HepG2 (cell line): ENCODE measurements at regions not wholly inside any gene's neighbourhood (a gene's known extent, or its start where the extent isn't known, plus 50 kb on each side); places are given as distances from the start of the nearest gene placed in this dataset.

ENCODE experiments used
- ATAC-seq: fragments of 200-7000 bp; cut with Tn5 transposase; 3 replicates; pipeline ENCODE4 v1.9.1; 2020; ENCODE audit warnings: mild to moderate bottlenecking, moderate library complexity
- BruUV-seq: library from RNA; stranded (reverse); fragments of 400-500 nt; replicated peaks from 2 replicates; lab custom pipeline; 2021; lab: Mats Ljungman, UMichigan
- CTCF ChIA-PET: fragments of 300-600 bp; formaldehyde crosslinking; extraction: SDS; loops from one replicate; lab custom pipeline; 2021; ENCODE audit warnings: low total read pairs, inconsistent platforms, low intra/inter-chr PET ratio; lab: Yijun Ruan, JAX
- POLR2A ChIA-PET: fragments of 350-600 bp; sonication (Branson Sonifier 250); formaldehyde crosslinking; loops from one replicate; lab custom pipeline; 2020; ENCODE audit warnings: antibody characterized with exemption, inconsistent platforms; lab: Yijun Ruan, JAX
- DNase-seq: peaks from one replicate; pipeline ENCODE4 v3.0.0-alpha.2; 2015; ENCODE audit warnings: low spot score
- FAIRE-seq: peaks from 3 replicates; lab custom pipeline; 2011; peaks lifted over from hg19 to GRCh38; lab: Jason Lieb, UNC
- H2AFZ ChIP-seq: one replicate; pipeline ENCODE4 v1.6.1; 2011; ENCODE audit warnings: low read length, inconsistent platforms
- H3K27ac ChIP-seq: fragments of 300-600 bp; 3 replicates; pipeline ENCODE4 v1.8.0; 2011; ENCODE audit warnings: mixed run types, mild to moderate bottlenecking, mixed read lengths, low read length, inconsistent platforms; ENCODE audit not compliant: insufficient read depth; ENCODE audit errors: extremely low read length
- H3K27me3 ChIP-seq, 2 experiments: fragments of 200-600 bp in 1 of 2; 2 replicates in 1 of 2; 3 replicates in 1 of 2; pipeline versions ENCODE4 v1.6.0 to v1.8.0; 2011; ENCODE audit warnings: low read length in 2 of 2, mild to moderate bottlenecking in 2 of 2, moderate library complexity in 2 of 2, inconsistent platforms in 1 of 2; ENCODE audit not compliant: insufficient read depth in 2 of 2, control insufficient read depth in 1 of 2
- H3K36me3 ChIP-seq, 2 experiments: fragments of 200-600 bp in 1 of 2; replicated peaks in 1 of 2; 2 replicates in 1 of 2; 3 replicates in 1 of 2; pipeline versions ENCODE4 v1.5.1 to v1.8.0; 2011; ENCODE audit warnings: low read length in 2 of 2, inconsistent platforms in 1 of 2; ENCODE audit not compliant: insufficient read depth in 2 of 2, control insufficient read depth in 1 of 2
- H3K4me1 ChIP-seq: 2 replicates; pipeline ENCODE4 v1.5.1; 2012; ENCODE audit warnings: low read length, inconsistent platforms; ENCODE audit not compliant: insufficient read depth
- H3K4me2 ChIP-seq: 2 replicates; pipeline ENCODE4 v1.6.0; 2011; ENCODE audit warnings: low read depth, low read length, inconsistent platforms
- H3K4me3 ChIP-seq, 3 experiments: fragments of 200-600 bp in 1 of 3; sonication (generic), shearing (Covaris generic) in 1 of 3; replicated peaks in 1 of 3; 2 replicates each; pipeline ENCODE4 v1.5.1; 2011 to 2016; ENCODE audit warnings: low read length in 3 of 3, inconsistent platforms in 2 of 3, low read depth in 2 of 3, mild to moderate bottlenecking in 2 of 3, control low read depth in 1 of 3, mixed read lengths in 1 of 3; ENCODE audit not compliant: insufficient read depth in 1 of 3
- H3K79me2 ChIP-seq: one replicate; pipeline ENCODE4 v1.6.1; 2011; ENCODE audit warnings: low read length, inconsistent platforms; ENCODE audit not compliant: insufficient read depth
- H3K9ac ChIP-seq: 2 replicates; pipeline ENCODE4 v1.6.0; 2011; ENCODE audit warnings: mild to moderate bottlenecking, low read depth, low read length, inconsistent platforms; ENCODE audit not compliant: insufficient read depth
- H3K9me3 ChIP-seq: 2 replicates; pipeline ENCODE4 v1.5.1; 2012; ENCODE audit warnings: mild to moderate bottlenecking, low read length
- H4K20me1 ChIP-seq: 2 replicates; pipeline ENCODE4 v1.6.0; 2011; ENCODE audit warnings: inconsistent platforms, mild to moderate bottlenecking, low read length, moderate library complexity; ENCODE audit not compliant: insufficient read depth
- GABPB1 ChIP-seq: IDR thresholded peaks from 2 replicates; pipeline ENCODE4 v1.6.1; 2016; ENCODE audit warnings: mild to moderate bottlenecking, missing genetic modification reagents, moderate library complexity, missing compliant biosample characterization
- HOXA7 ChIP-seq: sonication (generic); formaldehyde crosslinking; IDR thresholded peaks from 2 replicates; pipeline ENCODE4 v1.8.1; 2022; ENCODE audit warnings: mild to moderate bottlenecking, missing genetic modification reagents, moderate library complexity
- WGBS: methylation state at CpG from one replicate; pipeline ENCODE4 v1.1.6; 2017; ENCODE audit warnings: low lambda C conversion rate; 5-methylcytosine and 5-hydroxymethylcytosine counted together
- in situ Hi-C: cut with HindIII; loops from 2 replicates; pipeline ENCODE4 v1.10.0; 2017; ENCODE audit warnings: low pct_unique_long_range_greater_than_20kb; ENCODE audit not compliant: extremely low pct_ligation_motif_present
- intact Hi-C: fragments of 100-400 bp; cut with micrococcal nuclease; formaldehyde crosslinking; loops from one replicate; pipeline ENCODE4 v1.10.0; 2022; ENCODE audit not compliant: unreplicated experiment
- TF ChIP-seq, protein P1 (sequence below): sonication (generic); formaldehyde crosslinking; IDR thresholded peaks from 2 replicates; pipeline ENCODE4 v1.8.1; 2023; ENCODE audit warnings: mild to moderate bottlenecking, missing genetic modification reagents, borderline replicate concordance
- TF ChIP-seq, protein P2 (sequence below): sonication (generic); formaldehyde crosslinking; IDR thresholded peaks from 2 replicates; pipeline ENCODE4 v1.4.0; 2020; ENCODE audit warnings: mild to moderate bottlenecking, missing genetic modification reagents
- TF ChIP-seq, protein P3 (sequence below): IDR thresholded peaks from 2 replicates; pipeline ENCODE4 v1.6.1; 2016; ENCODE audit warnings: missing compliant biosample characterization, missing genetic modification reagents, borderline replicate concordance

DNA sequence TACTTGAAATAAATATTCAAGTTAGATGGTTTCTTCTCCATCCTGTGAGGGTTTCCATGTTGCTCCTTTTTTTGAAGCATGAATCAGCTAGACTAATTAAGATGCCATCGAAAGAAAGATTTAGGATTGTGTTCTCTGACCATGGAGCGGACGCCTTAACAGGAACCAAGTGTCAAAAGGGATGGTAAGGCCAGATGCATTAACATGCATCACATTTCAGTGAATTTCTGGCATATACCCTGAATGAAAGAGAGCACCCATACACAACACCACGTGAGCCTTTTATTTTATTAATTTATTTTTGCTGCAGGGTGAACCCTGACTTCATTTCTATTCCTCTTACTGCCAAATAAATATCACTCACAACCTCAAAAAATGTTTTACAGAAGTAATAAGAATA, 1045.3 kb upstream of the ARRDC3 start (continued):
- TF ChIP-seq, protein P1, sequence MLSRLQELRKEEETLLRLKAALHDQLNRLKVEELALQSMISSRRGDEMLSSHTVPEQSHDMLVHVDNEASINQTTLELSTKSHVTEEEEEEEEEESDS (CRISPR knock-in tag): no peak
- TF ChIP-seq HOXA7 (CRISPR knock-in tag): no peak
- TF ChIP-seq, protein P2, sequence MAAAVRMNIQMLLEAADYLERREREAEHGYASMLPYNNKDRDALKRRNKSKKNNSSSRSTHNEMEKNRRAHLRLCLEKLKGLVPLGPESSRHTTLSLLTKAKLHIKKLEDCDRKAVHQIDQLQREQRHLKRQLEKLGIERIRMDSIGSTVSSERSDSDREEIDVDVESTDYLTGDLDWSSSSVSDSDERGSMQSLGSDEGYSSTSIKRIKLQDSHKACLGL (CRISPR knock-in tag): no peak
- TF ChIP-seq, protein P3, sequence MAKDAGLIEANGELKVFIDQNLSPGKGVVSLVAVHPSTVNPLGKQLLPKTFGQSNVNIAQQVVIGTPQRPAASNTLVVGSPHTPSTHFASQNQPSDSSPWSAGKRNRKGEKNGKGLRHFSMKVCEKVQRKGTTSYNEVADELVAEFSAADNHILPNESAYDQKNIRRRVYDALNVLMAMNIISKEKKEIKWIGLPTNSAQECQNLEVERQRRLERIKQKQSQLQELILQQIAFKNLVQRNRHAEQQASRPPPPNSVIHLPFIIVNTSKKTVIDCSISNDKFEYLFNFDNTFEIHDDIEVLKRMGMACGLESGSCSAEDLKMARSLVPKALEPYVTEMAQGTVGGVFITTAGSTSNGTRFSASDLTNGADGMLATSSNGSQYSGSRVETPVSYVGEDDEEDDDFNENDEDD (CRISPR knock-in tag): no peak

DNA sequence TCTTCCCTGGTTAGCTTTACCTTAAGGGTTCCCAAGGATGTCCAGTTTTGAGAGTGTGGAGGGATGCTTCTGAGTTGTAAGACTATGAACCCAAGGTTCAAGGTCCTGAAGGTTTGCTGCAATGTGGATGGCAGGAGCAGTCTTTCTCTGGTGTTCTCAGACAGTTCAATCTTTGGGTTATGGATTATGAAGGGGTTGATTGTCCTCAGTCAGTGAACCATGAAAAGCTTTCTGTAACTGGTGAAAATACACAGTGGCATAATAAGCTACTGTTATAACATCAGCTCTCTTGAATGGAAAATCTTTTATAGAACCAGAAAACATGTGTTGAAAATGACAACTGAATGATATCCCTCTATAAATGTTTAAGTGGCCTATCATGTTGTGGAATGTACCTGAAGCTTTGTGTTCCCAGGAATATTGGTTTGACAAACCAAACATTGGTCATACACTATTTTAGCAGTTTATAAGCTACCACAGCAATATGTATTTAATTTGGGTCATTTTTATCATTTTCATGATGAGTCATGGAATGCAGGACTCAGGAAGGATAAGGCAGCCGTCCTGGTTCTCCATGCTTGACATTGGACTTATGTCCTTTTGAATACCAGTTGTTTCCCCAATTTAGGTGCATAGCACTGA, 1041.8 kb upstream of the ARRDC3 start:
- H3K9ac ChIP-seq: no peak overlapping the region
- no peak overlapping the region for H3K27ac ChIP-seq
- no peak for DNase-seq
- in situ Hi-C loops: no loop called here
- POLR2A ChIA-PET: no interaction called here
- no peaks in the 10 kb centered on the region for H3K36me3 ChIP-seq
- no peaks in the 10 kb centered on the region for H3K79me2 ChIP-seq
- TF ChIP-seq GABPB1: no peak
- TF ChIP-seq, all 625 proteins: peak for 0
- WGBS: 0% methylated on average over 1 of the region's 1 CpG
- Histone ChIP-seq H3K4me1 (no peaks in the 10 kb centered on the region), H3K4me3 (no peak overlapping the region), H3K9me3 (peaks cover 48% of the 10 kb centered on the region), H3K27me3 (no peaks in the 10 kb centered on the region), H2AFZ (no peak overlapping the region), H4K20me1 (no peaks in the 10 kb centered on the region), H3K4me2 (no peak overlapping the region)
- intact Hi-C loops: no loop called here
- no peak for ATAC-seq
- FAIRE-seq: no peak
- no TSS peak for BruUV-seq
- CTCF ChIA-PET: no interaction called here
